DND-41 (cell line): ENCODE measurements at regions not wholly inside any gene's neighbourhood (a gene's known extent, or its start where the extent isn't known, plus 50 kb on each side); places are given as distances from the start of the nearest gene placed in this dataset.

ENCODE experiments used
- EZH2 ChIP-seq: IDR thresholded peaks from 3 replicates; pipeline ENCODE4 v1.6.1; 2012; ENCODE audit warnings: borderline replicate concordance, low read depth, mild to moderate bottlenecking, moderate library complexity, low read length, inconsistent platforms; ENCODE audit not compliant: severe bottlenecking
- TF ChIP-seq, protein P1 (sequence below): IDR thresholded peaks from 2 replicates; pipeline ENCODE4 v1.5.1; 2012; ENCODE audit warnings: borderline replicate concordance, low read length, moderate library complexity, mild to moderate bottlenecking; ENCODE audit not compliant: poor library complexity, severe bottlenecking; ENCODE audit errors: extremely low read depth

DNA sequence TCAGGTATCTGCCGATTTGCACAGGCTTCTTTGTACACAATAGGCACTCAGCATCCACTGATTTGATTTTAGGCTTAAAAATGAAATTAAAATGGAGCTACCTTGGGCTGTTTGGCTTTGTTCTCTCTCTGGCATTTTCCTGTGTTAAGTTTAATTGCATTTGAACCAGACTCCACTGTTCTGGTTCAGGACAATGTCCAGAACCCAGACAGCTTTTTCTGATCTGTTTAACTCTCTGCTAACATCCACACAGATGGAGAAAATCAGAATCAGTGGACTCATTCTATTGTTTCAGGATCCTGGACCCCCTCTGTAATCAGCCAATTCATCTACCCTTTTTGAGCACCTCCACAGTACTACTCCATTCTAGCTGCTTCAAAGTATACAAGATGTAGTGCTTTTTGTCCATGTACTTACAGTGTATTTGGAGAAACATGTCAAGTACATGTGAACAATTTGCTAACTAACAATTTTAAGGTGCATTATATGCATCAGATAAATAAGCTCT lies 248.1 kb downstream of the PTBP2 start:
- no peak for TF ChIP-seq EZH2
- TF ChIP-seq, protein P1, sequence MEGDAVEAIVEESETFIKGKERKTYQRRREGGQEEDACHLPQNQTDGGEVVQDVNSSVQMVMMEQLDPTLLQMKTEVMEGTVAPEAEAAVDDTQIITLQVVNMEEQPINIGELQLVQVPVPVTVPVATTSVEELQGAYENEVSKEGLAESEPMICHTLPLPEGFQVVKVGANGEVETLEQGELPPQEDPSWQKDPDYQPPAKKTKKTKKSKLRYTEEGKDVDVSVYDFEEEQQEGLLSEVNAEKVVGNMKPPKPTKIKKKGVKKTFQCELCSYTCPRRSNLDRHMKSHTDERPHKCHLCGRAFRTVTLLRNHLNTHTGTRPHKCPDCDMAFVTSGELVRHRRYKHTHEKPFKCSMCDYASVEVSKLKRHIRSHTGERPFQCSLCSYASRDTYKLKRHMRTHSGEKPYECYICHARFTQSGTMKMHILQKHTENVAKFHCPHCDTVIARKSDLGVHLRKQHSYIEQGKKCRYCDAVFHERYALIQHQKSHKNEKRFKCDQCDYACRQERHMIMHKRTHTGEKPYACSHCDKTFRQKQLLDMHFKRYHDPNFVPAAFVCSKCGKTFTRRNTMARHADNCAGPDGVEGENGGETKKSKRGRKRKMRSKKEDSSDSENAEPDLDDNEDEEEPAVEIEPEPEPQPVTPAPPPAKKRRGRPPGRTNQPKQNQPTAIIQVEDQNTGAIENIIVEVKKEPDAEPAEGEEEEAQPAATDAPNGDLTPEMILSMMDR = no peak
